HG03135 (cell line): ENCODE measurements at regions not wholly inside any gene's neighbourhood (a gene's known extent, or its start where the extent isn't known, plus 50 kb on each side); places are given as distances from the start of the nearest gene placed in this dataset.

Experiments
- ATAC-seq: cut with Tn5 transposase; IDR thresholded peaks from one replicate; pipeline ENCODE4 v1.9.1; 2021; ENCODE audit warnings: mild to moderate bottlenecking, moderate library complexity; ENCODE audit not compliant: unreplicated experiment

DNA sequence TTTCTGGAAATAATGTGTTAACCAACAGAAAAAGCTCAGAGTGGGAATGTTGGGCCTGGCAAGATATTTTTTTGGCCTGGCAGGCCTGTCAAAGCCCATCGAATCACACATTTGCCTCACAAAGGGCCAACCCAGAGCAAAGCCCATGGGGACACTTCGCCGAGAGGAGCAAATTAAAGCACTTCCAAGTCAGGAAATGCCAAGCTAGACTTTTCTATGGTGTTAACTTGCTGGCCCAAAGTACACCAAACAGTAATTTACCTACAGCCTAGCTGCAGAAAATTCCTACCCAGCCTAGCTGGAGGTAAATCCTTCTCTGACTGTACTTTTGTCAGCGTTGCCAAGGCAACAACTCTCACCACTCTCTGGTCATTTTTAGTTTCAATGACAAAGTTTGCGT is 288.6 kb upstream of the LDB2 start:
- no peak for ATAC-seq

DNA sequence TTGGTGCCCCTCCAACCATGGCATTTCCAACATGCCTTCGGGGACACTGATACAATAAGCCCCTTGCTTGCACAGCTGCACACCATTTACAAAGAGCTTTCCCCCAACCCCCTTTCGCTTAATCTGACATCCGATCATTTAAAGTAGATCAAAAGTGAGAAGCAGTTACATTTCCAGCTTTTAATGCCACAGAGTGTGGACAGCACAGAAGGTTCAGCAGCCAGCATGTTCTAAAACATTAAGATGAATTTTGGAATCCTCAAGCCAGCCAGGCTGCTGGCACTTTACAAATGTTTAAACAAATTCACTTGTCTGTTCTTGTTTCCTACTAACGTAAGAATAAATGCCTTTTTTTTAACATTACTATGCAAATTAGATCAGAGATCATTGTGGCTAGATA is 284.4 kb upstream of the LDB2 start:
- ATAC-seq = no peak

DNA sequence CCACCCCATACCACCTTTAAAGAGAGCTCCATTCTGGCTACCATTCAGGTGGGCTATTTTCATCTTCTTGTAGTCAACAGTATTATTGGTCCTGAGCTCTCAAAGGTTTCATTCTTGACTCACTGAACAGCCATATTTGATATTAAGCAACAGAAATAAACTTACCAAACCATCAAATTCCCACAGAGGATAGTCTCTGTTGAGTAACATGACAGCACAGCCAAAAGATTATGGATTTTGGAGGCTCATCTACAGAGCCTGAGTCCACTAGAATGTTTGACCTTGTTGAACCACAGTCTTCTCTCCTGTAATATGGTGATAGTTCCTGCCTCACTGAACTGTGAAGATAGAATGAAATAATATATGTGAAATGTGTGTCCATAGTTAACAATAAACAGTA is 276.3 kb upstream of the LDB2 start:
- ATAC-seq = no peak

DNA sequence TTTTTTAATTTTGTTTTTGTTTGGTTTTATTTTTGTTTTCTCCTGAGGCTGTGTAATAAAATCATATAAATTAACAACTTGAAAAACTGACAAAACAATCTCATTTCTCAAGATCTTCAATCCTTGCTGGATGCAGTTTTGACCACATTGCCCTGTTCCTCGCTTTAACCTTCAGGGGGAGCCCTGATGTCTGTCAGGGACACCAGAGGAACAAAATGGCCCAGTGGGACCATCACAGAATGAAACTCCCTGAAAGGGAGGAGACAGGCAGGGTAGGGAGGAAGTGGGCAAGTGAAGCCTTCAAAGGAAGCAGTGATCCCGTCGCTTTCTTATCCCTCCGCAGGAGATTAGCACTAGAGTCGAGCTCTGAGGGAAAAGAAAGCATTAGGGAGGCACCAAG is 274.9 kb upstream of the LDB2 start:
- no peak for ATAC-seq

DNA sequence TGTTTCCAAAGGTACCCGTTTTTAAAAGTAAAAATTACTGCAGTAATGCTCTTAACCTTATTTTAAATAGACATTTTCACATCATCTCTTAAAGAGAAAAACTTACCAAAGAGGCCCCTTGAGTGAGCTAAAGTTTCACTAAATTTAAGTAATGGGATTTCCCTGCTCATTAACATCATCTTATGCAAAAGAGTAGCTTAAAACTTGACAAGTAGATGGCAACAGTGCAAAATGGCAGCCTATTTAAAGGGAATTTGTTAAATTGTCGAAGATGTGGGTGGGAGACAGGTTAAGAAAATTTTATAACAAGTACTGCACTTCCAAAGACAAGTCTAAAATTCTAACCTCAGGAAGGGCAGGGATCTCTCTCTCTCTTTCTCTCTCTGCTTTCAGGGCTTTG is 271.7 kb upstream of the LDB2 start:
- no peak for ATAC-seq

DNA sequence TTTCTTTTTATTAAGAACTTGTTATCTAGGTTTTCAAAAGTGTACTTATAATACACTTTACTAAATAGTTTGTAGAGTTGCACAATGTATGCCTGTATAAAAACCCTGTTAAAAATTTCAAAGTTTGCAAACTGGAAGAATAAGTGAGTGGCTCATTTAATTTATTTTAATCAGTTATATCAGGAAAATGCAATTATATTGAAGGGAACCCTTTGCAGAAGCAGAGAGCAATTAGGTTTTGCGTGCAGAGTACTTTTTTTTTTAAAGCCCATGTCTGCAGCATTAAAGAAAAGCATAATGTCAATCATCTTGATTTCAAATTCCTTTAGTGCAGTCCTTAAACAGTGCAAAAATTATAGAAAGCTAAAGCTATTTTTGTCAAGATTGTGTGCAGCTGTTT is 271.3 kb upstream of the LDB2 start:
- no peak for ATAC-seq

DNA sequence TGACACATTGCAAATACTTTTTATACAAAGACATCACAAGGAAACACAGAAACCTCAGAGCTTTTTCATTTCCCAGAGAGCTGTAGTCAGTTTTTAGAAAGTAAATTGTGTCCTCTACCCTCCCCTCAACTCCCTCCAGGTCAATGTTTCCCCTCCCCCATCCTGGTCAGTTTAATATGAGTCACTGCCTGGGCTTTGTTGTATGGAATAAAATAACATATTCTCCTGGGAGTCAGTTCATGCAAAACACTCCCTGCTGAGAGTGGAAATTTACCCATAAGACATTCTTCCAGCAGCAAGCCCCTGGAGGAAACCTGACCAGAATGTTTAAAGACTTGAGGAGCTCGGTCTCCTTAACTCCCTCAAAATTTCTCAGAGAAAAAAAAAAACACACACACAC is 270.1 kb upstream of the LDB2 start:
- ATAC-seq = no peak

DNA sequence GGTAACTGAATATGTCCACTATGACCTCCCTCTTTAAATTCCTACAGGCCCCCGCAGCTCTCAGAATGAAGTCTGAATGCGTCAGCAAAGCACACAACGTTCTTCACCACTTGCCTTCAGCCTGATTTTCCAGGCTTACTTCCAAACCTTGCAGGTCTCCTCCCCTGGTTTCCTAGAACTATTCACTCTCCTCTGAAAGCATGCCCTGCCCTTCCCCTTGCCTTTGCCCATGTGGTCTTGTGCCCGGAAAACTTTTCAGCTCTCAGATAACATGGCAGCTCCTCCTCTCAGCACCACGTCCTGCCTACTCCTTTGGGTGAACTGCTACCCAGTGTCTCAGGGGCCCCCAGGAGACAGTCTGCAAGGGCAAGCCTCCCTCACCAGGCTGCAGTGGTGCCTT is 268.5 kb upstream of the LDB2 start:
- no peak for ATAC-seq

DNA sequence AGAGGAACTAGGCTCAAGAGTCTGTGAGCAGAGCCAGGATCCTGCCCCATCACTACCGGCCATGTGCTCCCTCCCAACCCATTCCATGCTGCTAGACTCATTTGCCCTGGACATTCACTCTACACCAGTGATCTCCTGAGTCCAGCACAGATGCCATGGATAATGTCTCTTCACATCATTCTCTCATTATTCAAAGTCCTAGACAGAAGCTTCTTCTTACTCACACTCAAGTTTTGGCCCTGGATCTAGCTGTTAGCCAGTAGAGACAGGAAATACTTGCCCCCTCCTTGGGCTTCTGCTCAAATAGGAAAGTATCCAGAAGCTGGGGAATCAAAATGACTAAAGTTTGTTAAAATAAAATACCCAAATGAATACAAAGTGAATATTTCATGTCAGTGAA is 266.8 kb upstream of the LDB2 start:
- ATAC-seq = no peak

DNA sequence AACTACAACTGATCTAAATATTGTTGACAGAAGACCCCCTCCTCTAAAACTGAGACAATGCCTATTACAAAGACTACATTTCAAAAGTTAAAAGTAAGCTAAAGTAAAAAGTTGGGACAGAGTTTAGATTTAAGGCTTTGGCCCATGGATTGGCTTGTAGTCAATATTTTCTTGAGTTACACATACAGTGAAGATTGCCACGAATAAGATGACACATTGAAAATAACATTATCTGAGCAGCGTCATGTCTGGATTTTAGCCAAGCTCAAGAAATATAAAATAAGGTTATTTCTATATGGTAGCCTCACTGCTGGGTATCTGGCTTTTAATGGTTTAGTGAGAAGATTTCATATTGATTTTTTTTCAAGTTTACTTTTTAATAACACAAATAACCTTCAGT is 266.2 kb upstream of the LDB2 start:
- no peak for ATAC-seq

DNA sequence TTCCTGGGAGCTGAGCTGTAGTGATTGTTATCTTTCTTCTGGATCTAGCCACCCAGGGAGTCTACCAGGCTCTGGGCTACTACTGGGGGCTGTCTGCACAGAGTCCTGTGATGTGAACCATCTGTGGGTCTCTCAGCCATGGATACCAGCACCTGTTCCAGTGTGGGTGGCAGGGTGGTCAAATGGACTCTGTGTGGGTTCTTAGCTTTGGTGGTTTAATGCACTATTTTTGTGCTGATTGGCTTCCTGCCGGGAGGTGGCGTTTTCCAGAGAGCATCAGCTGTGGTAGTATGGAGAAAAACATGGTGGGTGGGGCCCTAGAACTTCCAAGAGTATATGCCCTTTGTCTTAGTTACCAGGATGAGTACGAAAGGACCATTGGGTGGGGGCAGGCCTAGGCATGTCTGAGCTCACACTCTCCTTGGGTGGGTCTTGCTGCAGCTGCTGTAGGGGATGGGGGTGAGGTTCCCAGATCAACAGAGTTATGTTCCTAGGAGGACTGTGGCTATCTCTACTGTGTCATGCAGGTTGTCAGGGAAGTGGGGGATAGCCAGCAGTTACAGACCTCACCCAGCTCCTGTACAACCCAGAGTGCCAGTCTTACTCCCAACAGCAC is 264.8 kb upstream of the LDB2 start:
- ATAC-seq = no peak

DNA sequence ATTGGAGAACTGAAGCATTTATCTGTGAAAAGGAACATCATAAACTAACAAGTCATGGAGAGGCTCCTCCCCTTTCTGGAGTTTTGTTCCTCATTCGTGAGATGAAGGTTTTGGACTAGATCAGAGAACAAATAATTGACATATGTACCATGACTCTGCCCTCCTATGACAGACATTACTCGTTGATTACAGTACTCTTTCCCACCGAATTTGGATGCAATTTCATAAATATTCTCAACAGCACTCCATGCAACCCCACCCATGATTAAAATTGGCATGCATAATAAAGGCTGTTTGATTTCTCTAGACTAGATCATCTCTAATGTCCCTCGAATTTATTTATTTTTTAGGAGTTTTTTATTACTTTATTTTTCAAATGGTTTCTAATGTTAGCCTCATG is 258.9 kb upstream of the LDB2 start:
- ATAC-seq = no peak

DNA sequence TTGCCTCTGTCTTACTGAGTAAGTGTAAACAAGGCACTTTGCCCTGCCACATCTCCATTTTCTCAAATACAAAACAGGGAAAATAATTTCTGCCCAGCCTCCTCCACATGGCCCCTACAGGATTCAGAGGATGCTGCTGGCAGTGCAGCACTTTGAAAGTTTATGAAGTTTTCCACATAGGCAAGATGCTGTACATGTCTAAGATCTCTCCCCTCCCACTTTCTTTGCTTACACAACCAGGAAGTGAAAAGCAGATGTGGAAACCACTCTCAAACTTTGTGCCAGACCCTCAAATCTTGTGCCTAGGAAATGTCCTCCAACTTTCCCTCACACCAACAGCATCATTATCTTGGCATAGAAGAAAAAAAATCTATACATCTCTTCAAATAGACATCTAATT is 257.0 kb upstream of the LDB2 start:
- ATAC-seq = no peak

DNA sequence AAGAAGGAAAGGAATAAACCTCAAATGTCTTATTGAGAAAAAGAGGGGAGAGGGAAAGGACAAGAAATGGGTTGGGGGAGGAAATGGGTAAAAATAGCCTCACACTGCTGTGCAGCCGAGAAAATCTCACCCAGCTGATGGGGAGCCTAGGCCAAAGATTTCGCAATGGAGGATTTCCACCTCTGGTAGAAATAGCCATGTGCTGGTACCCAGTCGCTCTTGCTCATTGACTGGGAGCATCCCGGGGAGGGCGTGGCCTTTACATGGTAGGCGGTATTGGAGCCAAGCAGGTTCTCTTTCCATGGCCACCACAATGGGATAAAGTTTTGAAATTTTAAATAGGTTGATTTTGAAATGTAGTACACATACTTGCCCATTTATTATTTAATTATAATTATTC is 255.1 kb upstream of the LDB2 start:
- no peak for ATAC-seq

DNA sequence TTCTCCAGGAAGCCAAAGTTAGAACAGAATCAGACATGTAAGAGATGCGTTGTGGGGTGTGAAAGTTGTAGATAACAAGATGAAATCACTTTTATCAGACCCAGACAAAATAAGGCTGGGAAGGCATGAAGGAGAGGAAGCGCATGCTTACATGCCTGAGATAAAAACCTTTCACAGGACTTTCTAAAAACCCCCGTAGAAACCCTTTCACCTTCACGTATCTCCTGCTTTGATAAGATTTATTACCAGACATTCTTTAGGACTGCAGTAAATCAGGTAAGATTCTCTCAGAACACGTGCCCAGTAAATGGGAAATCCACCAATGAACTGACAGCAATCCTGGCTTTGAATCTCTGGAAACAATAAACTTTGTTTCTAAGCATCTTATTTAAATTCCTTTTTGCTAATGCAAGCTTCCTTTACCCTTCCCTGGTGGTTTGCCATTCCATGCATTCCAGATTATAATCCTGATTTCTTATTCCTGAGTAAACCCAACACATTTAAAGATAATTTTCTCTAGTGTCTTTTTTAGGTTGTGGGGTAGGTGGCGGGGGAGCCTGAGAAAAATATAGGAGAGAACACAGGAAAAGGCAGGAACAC is 254.6 kb upstream of the LDB2 start:
- no peak for ATAC-seq

DNA sequence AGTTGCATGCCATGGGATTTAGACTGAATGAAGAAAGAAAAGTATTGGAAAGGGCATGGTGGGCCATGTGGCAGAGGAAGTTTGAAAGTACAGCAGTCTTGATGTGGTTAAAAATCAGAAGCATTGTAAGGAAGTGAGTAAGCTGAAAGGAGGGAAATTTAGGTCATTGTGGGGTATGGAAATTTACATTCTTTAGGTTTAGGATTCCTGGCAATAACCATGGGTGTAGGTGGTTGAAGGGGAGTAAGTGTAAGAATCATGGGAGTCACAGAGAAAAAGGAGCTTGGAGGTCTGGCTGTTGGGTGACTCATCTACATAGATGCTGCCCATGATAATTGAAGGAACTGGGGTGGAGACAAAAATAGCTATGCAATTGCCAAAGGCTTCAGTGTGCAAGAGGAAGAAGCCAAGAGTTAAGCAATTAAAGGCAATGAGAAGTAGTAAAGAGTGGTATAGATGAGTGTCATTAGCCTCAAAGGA is 243.8 kb upstream of the LDB2 start:
- ATAC-seq = no peak

DNA sequence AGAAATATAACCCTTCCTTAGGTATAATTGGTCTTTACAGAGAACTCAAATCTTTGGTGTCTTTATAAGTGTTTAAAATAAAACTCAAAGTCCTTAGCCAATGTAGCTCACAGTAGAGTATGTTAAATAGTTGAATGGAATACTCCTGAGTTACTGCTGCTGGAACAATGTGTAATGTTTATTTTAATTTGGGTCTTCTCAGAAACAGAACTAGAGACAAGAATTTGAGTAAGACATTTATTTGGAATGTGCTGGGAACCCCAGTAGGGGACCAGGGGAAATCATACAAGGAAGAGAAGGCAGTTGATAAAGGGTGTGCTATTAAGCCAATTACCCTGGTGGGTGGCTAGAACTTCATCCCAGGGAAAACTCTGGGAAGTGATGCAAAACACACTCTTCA is 240.4 kb upstream of the LDB2 start:
- no peak for ATAC-seq

DNA sequence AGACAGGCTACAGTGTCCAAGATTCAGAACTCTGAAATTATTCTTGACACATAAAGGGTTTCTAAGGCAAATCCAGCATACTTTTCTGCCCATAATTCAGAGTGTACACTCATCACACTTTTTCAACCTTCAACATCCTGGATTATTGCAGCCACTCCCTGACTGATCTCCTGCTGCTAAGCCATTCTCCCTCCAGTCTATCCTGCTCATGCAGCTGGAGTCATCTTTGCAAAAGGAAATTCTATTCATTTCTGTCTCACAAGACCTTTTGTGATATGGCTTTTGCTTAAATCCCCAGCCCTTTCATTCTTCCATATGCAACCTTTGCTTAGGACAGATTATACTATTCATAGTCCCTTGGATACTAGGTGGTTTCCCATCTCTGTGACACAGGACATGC is 236.1 kb upstream of the LDB2 start:
- ATAC-seq = no peak

DNA sequence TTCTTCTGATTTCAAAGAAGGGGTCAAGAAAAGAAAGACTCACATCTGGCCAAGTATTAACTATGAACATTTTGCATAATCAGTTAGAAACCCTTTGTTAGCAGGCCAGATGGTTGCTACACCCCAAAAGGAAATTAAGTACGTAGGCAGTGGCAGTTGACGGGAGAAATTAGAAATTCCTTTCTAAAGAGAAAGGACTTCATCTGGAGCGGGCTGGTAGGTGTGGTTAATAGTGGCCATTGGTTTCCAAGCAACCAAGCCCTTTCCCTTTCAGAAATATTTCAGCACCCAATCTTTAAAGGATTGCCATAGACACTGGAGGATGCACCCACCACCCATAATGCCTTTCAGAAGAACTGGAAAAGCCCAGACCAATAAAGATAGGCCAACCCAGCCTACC is 235.7 kb upstream of the LDB2 start:
- no peak for ATAC-seq

DNA sequence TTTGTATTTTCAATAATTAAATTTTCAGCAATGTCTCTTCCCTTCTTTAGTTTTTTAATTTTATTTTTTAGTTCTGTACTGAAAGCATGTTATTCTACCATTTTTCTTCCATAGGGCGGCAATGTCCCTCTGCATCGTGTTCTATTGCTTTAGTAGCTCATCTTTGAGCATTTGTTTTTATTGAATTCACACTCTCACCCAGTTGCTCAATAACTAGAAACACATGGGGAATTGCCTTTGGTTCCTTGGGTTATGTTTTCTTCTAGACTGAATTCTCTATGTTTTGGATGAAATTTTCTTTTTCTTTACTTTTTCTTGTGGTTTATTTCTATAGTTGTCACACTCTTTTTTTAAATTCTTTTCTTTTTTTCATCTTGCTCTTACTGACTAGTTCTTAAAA is 233.8 kb upstream of the LDB2 start:
- no peak for ATAC-seq

DNA sequence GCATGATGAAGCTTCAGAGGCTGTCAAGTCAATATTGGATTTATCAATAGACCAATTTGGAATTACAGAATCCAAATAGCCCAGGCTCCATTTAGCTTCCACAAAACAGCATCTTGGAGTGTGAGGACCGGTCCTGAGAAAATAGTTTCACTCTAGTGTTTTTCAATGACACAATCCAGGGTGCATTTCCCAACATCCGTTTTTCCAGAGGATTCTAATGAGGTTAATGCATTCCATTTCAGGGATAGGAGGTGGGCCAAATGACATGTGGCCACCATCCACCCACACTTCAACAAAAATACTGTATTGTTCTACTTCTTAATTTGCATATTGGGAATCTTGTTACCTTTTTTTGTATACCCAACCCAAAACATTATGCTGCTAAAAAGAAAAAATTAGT is 229.8 kb upstream of the LDB2 start:
- ATAC-seq = no peak

DNA sequence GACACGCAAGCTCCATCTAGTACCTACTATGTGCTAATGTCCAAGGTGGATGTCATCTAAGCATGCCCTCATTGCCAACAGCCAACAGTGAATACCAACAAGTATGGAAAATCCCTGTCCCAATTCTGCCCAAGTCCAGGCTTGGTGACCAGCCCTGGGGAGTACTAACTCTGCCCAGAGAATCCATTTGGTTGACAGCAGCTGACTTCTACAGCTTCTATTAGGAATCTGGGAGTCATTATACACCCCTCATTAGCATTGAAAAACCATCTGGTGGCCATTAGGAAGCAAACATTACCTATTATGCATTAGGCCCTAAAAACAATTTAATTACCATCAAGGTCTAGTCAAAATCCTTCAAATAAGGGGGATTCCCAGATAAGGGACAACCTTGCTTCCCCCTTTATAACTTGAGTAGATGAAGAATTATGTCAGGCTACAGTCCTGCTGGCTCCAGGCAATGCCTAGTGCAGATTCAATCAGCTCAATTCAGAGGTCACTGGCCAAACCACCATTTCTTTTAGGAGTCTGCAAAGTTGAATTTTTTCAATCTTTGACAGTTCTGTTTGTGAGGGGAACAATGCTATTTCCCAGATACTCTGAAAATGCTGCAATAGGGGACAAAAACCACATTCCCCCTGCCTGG is 228.0 kb upstream of the LDB2 start:
- ATAC-seq = no peak

DNA sequence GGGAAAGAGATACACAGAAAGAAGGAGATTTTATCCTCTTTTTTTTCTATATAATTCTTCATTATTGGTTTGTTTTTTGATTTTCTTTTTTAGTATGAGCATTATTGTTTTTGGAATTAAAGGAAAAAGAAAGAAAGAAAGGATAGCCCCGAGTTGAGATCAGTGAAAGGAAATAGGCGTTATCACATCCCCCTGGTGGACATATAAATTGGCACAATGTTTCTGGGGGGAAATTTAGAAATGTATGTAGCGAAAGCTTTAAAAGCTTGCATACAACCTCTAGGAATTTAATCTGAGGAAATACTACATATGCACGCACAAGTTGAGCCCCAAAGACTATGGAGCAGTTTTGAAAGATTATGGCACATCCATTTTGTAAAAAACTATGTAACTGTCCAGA is 226.3 kb upstream of the LDB2 start:
- no peak for ATAC-seq
